ENCODE measurements at regions not wholly inside any gene's neighbourhood (a gene's known extent, or its start where the extent isn't known, plus 50 kb on each side); places are given as distances from the start of the nearest gene placed in this dataset.

- no peak overlapping the region for H4K5ac ChIP-seq (ENCODE audit: low read depth, low read length)
- in situ Hi-C loops (cut with MboI; ENCODE audit: low sequenced_read_pairs) (no loop called here), dilution Hi-C loops (cut with HindIII; ENCODE audit: low sequenced_read_pairs, unreplicated experiment) (no loop called here), intact Hi-C loops (cut with micrococcal nuclease) (no loop called here)
- no peak overlapping the region for H4K8ac ChIP-seq (ENCODE audit: low read depth in 2 of 2, low read length in 2 of 2)
- H3K36me3 ChIP-seq (ENCODE audit: control insufficient read depth, insufficient read depth, low read length): no peaks in the 10 kb centered on the region
- no peak overlapping the region for H3K23ac ChIP-seq (ENCODE audit: low read depth, low read length)
- no peak overlapping the region for H2AFZ ChIP-seq (replicated peaks; ENCODE audit: low read length, poor library complexity)
- CTCF ChIA-PET: no interaction called here
- H3K18ac ChIP-seq (ENCODE audit: low read depth, low read length): no peak overlapping the region
- DNase-seq (no peak), ATAC-seq (ENCODE audit: low read depth) (no peak)
- H3K4me1 ChIP-seq (ENCODE audit: control insufficient read depth, insufficient read depth, low read length): no peaks in the 10 kb centered on the region
- H3K27me3 ChIP-seq (ENCODE audit: control insufficient read depth, insufficient read depth, low read length): peaks cover 9% of the 10 kb centered on the region
- no peak overlapping the region for H2AK9ac ChIP-seq (replicated peaks; ENCODE audit: low read depth, low read length, poor library complexity)
- POLR2A ChIA-PET (ENCODE audit: unreplicated experiment): no interaction called here
- no peaks in the 10 kb centered on the region for H3K79me1 ChIP-seq (ENCODE audit: low read depth in 1 of 2, low read length in 2 of 2)
- H3K14ac ChIP-seq (replicated peaks; ENCODE audit: low read depth, low read length): no peak overlapping the region
- no peak overlapping the region for H3K4me3 ChIP-seq (ENCODE audit: insufficient read depth, low read depth, low read length)
- no TSS peak for BruUV-seq (replicated peaks)
- H2BK5ac ChIP-seq (ENCODE audit: low read depth, low read length, poor library complexity, severe bottlenecking): no peak overlapping the region
- no peak overlapping the region for H4K91ac ChIP-seq (ENCODE audit: insufficient read depth, low read depth, low read length)
- no peaks in the 10 kb centered on the region for H4K20me1 ChIP-seq (ENCODE audit: insufficient read depth, low read length)
- H2BK15ac ChIP-seq (ENCODE audit: low read depth, low read length): no peak overlapping the region
- H3K9me1 ChIP-seq (ENCODE audit: insufficient read depth, low read length): no peaks in the 10 kb centered on the region
- 80% methylated on average over 1 of the region's 8 CpGs; no CpG with 5 or more reads in 1 of the 2 experiments for WGBS, 2 experiments (ENCODE audit: extremely low coverage in 2 of 2, insufficient read length in 1 of 2)
- H3K56ac ChIP-seq (ENCODE audit: extremely low read depth, insufficient read depth, low read length): no peak overlapping the region
- no peak overlapping the region for H2AK5ac ChIP-seq (ENCODE audit: low read depth, low read length)
- no peak overlapping the region for H3K4me2 ChIP-seq (ENCODE audit: low read depth, low read length)
- TF ChIP-seq RCOR1 (IDR thresholded peaks at IDR 0.05; ENCODE audit: insufficient replicate concordance, low read length) (no peak), BHLHE40 (IDR thresholded peaks at IDR 0.05; ENCODE audit: low read depth, low read length) (no peak), RFX5 (IDR thresholded peaks at IDR 0.05; ENCODE audit: low read depth, low read length) (no peak), CEBPB (IDR thresholded peaks at IDR 0.05; ENCODE audit: low read depth, low read length) (no peak), ELK1 (IDR thresholded peaks at IDR 0.05; ENCODE audit: borderline replicate concordance, low read depth, low read length) (no peak), POLR2A (IDR thresholded peaks at IDR 0.05; ENCODE audit: low read depth, low read length) (no peak), CTCF (conservative IDR thresholded peaks at IDR 0.05; ENCODE audit: low read depth, low read length) (no peak), NFE2L2 (IDR thresholded peaks at IDR 0.05; ENCODE audit: low read depth, low read length) (no peak), FOS (IDR thresholded peaks at IDR 0.05; ENCODE audit: low read depth, low read length) (no peak), MXI1 (IDR thresholded peaks at IDR 0.05; ENCODE audit: borderline replicate concordance, low read depth, low read length) (no peak), USF2 (IDR thresholded peaks at IDR 0.05; ENCODE audit: low read depth, low read length) (no peak), CHD1 (IDR thresholded peaks at IDR 0.05; ENCODE audit: low read depth, low read length) (no peak), MAFK (IDR thresholded peaks at IDR 0.05; ENCODE audit: low read depth, low read length) (no peak), MAZ (IDR thresholded peaks at IDR 0.05; ENCODE audit: borderline replicate concordance, low read depth, low read length) (no peak), RAD21 (IDR thresholded peaks at IDR 0.05; ENCODE audit: low read length) (no peak), SMC3 (IDR thresholded peaks at IDR 0.05; ENCODE audit: low read depth, low read length) (no peak)
- no peak overlapping the region for H3K9ac ChIP-seq (ENCODE audit: low read depth, low read length)
- H2BK120ac ChIP-seq (ENCODE audit: low read depth, low read length): no peak overlapping the region
- no peak overlapping the region for H3K4ac ChIP-seq (ENCODE audit: low read depth, low read length)
- no peak overlapping the region for H3K27ac ChIP-seq (ENCODE audit: insufficient read depth, low read length)
- no peak overlapping the region for H2BK20ac ChIP-seq (ENCODE audit: low read depth, low read length)
- no peaks in the 10 kb centered on the region for H3K9me3 ChIP-seq (ENCODE audit: control insufficient read depth, insufficient read depth, low read length)
Observed at GRCh38 chr1:223030871-223031400, 112.1 kb downstream of the TLR5 start.
